ENCODE measurements at regions not wholly inside any gene's neighbourhood (a gene's known extent, or its start where the extent isn't known, plus 50 kb on each side); places are given as distances from the start of the nearest gene placed in this dataset.
A peak's percentile ranks its signal among the peaks of the same experiment; 100 is the strongest.
"Not testable (repeated sequence)": the region's sequence is repeated elsewhere in the genome, so short reads cannot be mapped to it uniquely, and the experiment has no call there.

DNA sequence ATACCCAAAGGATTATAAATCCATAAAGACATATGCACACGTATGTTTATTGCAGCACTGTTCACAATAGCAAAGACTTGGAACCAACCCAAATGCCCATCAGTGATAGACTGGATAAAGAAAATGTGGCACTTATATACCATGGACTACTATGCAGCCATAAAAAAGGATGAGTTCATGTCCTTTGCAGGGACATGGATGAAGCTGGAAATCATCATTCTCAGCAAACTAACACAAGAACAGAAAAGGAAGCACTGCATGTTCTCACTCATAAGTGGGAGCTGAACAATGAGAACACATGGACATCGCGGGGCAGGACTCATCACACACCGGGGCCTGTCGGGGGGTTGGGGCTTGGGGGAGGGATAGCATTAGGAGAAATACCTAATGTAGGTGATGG is 108.2 kb downstream of the C16orf95 start:
- intact Hi-C loops (cut with DNase I); DNase-seq: not testable (repeated sequence)

DNA sequence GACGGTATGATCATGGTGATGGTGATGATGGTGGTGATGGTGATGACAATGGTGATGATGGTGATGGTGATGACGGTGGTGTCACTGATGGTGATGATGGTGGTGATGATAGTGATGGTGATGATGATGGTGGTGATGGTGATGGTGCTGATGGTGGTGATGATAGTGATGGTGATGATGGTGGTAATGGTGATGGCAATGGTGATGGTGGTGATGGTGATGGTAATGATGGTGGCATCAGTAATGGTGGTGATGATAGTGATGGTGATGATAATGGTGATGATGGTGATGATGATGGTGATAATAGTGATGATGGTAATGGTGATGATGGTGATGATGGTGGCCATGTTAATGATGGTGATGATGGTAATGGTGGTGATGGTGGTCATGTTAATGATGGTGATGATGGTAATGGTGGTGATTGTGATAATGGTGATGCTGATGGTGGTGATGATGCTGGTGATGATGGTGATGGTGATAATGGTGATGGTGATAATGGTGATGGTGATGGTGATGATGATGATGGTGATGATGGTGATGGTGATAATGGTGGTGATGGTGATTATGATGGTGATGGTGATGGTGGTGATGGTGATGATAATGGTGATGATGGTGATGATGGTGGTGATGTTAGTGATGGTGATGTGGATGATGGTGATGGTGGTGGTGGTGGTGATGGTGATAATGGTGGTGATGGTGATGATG is 107.2 kb downstream of the C16orf95 start:
- intact Hi-C loops (cut with DNase I): no loop called here
- no peak for DNase-seq

DNA sequence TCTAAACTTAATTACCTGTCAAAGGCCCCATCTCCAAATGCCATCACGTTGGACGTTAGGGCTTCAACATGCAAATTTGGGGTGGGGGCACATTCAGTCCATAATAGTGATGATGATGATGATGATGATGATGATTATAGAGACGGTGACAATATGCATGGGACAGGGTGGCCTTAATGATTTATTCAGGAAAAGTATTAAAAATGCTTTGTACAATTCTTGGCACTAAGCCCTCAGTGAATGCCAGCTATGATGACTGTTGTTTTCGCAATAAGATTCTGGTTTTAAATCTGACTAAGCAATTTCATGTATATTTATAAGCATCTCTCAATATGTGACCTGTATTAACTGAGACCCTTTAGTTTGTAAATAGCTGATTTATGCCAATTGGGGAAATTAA is 106.3 kb downstream of the C16orf95 start:
- intact Hi-C loops (cut with DNase I): no loop called here
- DNase-seq: no peak

DNA sequence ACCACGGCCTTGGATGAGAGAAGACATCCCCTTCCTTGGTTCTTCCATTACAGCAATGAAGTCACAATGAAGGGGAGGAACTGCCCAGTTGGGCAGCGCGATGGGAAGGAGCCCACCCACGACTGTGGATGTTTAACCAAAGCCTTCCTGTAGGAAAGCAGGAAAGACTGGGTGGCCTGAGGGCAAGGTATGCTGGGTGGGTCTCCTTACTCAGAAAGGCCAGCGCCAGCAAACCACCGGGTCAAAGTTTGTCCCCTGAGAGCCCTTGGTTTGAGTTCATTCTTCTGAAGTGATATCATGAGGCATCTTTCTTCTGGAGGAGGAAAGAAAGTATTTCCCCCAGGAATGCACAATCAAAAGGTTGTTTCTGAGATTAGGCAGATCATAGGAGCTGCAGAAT is 105.2 kb downstream of the C16orf95 start:
- intact Hi-C loops (cut with DNase I): no loop called here
- no peak for DNase-seq

GRCh38 chr16:87213536-87213935 is 103.7 kb downstream of the C16orf95 start:
- intact Hi-C loops (cut with DNase I): no loop called here
- no peak for DNase-seq

- peak in 37 of 42 donors; percentile 15 to 74 (median 40) for DNase-seq
- intact Hi-C loops (cut with DNase I): no loop called here
Observed at GRCh38 chr16:87216148-87216840, 100.9 kb downstream of the C16orf95 start.

DNA sequence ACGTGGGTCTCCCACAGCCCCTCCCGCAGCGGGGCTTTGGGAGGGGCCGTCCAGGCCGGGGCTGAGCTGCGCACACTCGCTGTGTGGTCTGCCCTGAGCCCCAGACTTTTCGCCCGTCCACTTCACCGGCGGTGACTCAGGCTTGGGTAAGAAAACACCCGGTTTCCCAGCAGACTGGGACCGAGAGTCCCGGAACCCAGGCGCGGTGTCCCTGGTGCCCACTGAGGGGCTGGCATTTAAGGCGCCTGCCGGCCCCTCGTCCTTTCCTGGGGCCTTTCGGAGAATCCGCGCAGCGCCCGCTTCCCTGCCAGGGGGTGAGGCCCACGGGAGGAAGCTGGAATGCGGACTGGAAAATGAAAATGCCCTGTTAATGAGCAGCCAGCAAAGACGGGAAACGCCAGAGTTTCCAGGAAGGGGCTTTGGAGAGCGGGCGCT is 100.3 kb downstream of the C16orf95 start:
- intact Hi-C loops (cut with DNase I): no loop called here
- peak in 1 of 42 donors; percentile 5 for DNase-seq

GRCh38 chr16:87217802-87218201 is 99.4 kb downstream of the C16orf95 start:
- intact Hi-C loops (cut with DNase I); DNase-seq: not testable (repeated sequence)

DNA sequence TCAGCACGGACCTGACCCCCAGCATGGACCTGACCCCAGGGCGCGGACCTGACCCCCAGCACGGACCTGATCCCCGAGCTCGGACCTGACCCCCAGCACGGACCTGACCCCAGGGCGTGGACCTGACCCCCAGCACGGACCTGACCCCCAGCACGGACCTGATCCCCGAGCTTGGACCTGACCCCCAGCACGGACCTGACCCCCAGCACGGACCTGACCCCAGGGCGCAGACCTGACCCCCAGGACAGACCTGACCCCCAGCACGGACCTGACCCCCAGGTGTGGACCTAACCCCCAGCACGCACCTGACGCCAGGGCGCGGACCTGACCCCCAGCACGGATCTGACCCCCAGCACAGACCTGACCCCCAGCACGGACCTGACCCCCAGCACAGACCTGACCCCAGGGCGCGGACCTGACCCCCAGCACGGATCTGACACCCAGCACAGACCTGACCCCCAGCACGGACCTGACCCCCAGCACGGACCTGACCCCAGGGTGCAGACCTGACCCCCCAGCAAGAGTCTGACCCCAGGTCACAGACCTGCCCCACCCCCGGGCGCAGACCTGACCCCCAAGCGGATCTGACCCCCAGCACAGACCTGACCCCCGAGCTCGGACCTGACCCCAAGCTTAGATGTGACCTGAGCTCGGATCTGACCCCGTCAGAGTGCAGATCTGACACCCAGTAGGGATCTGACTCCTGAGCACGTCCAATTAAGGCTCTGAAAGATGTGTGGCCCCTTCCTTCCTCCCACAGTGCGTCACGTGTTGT is 98.7 kb downstream of the C16orf95 start:
- no peak for DNase-seq
- intact Hi-C loops (cut with DNase I): no loop called here

DNA sequence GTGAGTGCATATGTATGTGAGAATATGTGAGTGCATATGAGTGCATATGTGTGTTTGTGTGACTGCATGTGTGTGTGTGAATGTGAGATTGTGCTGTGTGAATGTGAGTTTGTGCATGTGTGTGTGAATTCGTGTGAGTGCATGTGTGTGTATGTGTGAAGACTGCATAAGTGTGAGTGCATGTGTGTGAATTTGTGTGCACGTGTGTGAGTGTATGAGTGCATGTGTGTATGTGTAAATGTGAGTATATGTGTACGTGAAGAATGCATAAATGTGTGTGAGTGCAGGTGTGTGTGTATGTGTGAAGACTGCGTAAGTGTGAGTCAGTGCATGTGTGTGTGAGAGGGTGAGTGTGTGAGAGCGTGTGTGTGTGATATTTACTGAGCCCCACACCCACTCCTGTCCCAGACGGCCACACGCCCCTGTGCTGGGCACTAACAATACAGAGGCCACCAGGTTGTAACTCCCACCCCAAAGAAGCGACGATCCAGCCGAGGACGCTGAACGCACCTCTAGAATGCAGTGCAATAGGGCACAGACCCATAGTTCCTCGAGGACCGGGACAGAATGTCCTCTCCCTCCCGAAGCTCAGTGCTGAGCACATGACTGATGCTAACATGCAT is 97.8 kb downstream of the C16orf95 start:
- intact Hi-C loops (cut with DNase I): no loop called here
- no peak for DNase-seq

DNA sequence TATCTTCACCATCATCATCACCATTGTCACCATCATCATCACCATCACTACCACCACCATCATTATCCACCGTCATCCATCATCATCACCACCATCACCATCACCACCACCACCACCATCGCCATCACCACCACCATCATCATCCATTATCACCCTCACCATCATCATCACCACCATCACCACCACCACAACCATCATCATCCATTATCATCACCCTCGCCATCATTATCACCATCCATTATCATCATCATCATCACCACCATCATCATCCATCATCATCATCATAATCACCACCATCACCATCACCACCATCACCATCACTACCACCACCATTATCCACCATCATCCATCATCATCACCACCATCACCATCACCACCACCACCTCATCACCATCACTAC is 95.6 kb downstream of the C16orf95 start:
- intact Hi-C loops (cut with DNase I): no loop called here
- no peak for DNase-seq

DNA sequence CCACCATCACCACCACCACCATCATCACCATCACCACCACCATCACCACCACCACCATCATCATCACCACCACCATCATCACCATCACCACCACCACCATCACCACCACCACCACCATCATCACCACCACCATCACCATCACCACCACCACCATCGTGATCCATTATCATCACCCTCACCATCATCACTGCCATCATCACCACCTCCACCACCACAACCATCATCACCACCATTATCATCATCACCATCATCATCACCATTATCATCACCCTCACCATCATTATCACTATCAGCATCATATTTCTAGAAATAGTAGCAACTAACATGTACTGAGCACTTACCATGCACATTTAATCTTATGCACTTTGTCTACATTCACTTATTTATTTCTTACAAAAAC is 94.9 kb downstream of the C16orf95 start:
- no peak for DNase-seq
- intact Hi-C loops (cut with DNase I): no loop called here

GRCh38 chr16:87223656-87224248 is 93.4 kb downstream of the C16orf95 start:
- intact Hi-C loops (cut with DNase I): no loop called here
- DNase-seq: no peak

DNA sequence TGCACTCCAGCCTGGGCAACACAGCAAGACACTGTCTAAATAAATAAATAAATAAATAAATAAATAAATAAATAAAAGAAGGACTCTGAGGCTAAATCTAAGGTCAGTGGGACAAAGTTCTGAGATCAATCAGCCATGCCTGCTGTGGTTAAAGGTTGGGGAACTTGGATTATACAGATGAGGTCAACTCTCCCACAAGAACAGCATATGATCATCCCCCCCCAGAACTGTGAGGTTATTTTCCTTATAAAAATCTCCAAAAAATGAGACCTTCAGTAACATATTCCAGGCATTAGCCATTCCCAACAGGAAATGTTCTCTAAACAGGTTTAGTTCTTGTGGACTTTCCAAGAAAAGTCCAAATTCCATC is 90.3 kb downstream of the C16orf95 start:
- no peak for DNase-seq
- intact Hi-C loops (cut with DNase I): no loop called here

DNA sequence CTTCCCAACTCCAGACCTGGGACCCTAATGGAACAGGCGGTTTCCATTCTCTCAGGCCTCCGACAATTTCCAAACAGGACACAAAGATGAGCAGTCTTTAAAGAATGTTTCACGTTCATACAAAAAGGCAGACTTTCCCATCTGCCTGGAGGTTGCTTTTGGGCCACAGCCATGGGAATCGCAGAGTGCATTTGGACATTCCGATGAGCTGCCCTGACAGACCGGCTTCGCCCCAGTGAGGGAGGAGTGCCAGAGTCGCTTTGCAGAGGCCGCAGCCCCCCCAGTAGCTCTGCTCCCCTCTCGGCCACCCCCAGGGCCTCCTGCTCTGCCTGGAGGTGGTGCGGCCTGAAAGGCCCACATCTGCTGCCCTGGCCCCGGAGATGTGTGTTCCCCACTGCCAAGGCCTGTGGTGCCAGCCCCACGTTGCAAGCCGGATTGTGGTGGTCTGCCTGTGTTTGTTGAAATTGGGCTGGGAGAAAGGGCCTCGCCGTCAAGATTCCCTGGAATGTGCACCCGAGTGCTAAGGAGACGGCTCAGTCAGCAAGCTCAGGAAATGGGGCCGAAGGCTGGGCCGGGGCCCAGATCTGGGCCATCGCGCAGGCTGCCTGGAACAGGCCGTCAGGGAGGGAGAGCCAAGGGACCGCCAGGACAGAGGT is 89.8 kb downstream of the C16orf95 start:
- peak in 18 of 42 donors; percentile 14 to 52 (median 28) for DNase-seq

DNA sequence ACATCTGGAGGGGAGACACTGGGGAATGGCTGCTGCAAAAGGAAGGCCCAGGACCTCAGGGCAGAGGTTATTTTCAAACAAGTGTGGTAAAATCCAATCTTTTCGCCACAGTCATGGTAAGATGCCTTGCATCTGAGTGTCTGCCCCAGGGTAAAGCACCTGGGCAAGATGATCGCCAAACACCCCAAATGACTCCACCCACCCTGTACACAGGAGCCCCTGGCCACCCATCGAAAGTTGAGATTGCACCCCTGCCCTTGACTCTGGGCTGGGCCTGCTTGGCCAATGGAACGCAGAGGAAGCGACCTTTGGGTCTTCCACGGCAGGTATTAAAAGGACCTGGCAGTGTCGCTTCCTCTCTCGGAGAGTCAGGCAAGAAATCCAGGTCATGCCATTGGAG is 88.8 kb downstream of the C16orf95 start:
- intact Hi-C loops (cut with DNase I): no loop called here
- no peak for DNase-seq

More for the DNA sequence above, 89.8 kb downstream of the C16orf95 start:
- intact Hi-C loops (cut with DNase I): no loop called here

GRCh38 chr16:87229230-87230188 is 87.7 kb downstream of the C16orf95 start:
- no peak for DNase-seq
- intact Hi-C loops (cut with DNase I): no loop called here

GRCh38 chr16:87230571-87230970 is 86.6 kb downstream of the C16orf95 start:
- no peak for DNase-seq

More at GRCh38 chr16:87230571-87230970, 86.6 kb downstream of the C16orf95 start:
- intact Hi-C loops (cut with DNase I): no loop called here
